Bronchial epithelial cell (primary cell): ENCODE measurements at regions not wholly inside any gene's neighbourhood (a gene's known extent, or its start where the extent isn't known, plus 50 kb on each side); places are given as distances from the start of the nearest gene placed in this dataset.
"Not testable (repeated sequence)": the region's sequence is repeated elsewhere in the genome, so short reads cannot be mapped to it uniquely, and the experiment has no call there.

Experiments used
- DNase-seq: peaks from one replicate; pipeline ENCODE4 v3.0.0-alpha.2; 2010; ENCODE audit warnings: low read depth
- FAIRE-seq: peaks from 2 replicates; lab custom pipeline; 2011; peaks lifted over from hg19 to GRCh38; lab: Jason Lieb, UNC
- H3K27me3 ChIP-seq: 2 replicates; pipeline ENCODE4 v1.5.1; 2011; ENCODE audit warnings: low read length; ENCODE audit not compliant: control insufficient read depth, insufficient read depth
- H3K36me3 ChIP-seq: 2 replicates; pipeline ENCODE4 v1.5.1; 2011; ENCODE audit warnings: low read length; ENCODE audit not compliant: control insufficient read depth, insufficient read depth
- H3K4me3 ChIP-seq: 2 replicates; pipeline ENCODE4 v1.5.1; 2011; ENCODE audit warnings: mild to moderate bottlenecking, low read depth, low read length, control low read depth
- TF ChIP-seq, protein P1 (sequence below): IDR thresholded peaks from 2 replicates; pipeline ENCODE4 v1.5.1; 2011; ENCODE audit warnings: mild to moderate bottlenecking, moderate library complexity, low read length, control low read depth, inconsistent platforms; ENCODE audit not compliant: insufficient read depth, severe bottlenecking

- FAIRE-seq = no peak
- no peaks in the 10 kb centered on the region for H3K27me3 ChIP-seq
- H3K4me3 ChIP-seq = no peak overlapping the region
- TF ChIP-seq, protein P1, sequence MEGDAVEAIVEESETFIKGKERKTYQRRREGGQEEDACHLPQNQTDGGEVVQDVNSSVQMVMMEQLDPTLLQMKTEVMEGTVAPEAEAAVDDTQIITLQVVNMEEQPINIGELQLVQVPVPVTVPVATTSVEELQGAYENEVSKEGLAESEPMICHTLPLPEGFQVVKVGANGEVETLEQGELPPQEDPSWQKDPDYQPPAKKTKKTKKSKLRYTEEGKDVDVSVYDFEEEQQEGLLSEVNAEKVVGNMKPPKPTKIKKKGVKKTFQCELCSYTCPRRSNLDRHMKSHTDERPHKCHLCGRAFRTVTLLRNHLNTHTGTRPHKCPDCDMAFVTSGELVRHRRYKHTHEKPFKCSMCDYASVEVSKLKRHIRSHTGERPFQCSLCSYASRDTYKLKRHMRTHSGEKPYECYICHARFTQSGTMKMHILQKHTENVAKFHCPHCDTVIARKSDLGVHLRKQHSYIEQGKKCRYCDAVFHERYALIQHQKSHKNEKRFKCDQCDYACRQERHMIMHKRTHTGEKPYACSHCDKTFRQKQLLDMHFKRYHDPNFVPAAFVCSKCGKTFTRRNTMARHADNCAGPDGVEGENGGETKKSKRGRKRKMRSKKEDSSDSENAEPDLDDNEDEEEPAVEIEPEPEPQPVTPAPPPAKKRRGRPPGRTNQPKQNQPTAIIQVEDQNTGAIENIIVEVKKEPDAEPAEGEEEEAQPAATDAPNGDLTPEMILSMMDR = no peak
- no peak for DNase-seq
- H3K36me3 ChIP-seq = no peaks in the 10 kb centered on the region
Measured at GRCh38 chr1:164141797-164142196, 417.2 kb upstream of the PBX1 start.

GRCh38 chr1:164154622-164155021 lies 404.4 kb upstream of the PBX1 start:
- DNase-seq (no peak), FAIRE-seq (no peak)
- TF ChIP-seq, protein P1 = no peak
- Histone ChIP-seq H3K36me3 (no peaks in the 10 kb centered on the region), H3K27me3 (no peaks in the 10 kb centered on the region), H3K4me3 (no peak overlapping the region)

GRCh38 chr1:164155347-164155746 lies 403.6 kb upstream of the PBX1 start:
- TF ChIP-seq, protein P1 = no peak
- no peak overlapping the region for H3K4me3 ChIP-seq
- no peaks in the 10 kb centered on the region for H3K36me3 ChIP-seq
- DNase-seq (peak; percentile 4), FAIRE-seq (no peak)
- H3K27me3 ChIP-seq = no peaks in the 10 kb centered on the region

DNA sequence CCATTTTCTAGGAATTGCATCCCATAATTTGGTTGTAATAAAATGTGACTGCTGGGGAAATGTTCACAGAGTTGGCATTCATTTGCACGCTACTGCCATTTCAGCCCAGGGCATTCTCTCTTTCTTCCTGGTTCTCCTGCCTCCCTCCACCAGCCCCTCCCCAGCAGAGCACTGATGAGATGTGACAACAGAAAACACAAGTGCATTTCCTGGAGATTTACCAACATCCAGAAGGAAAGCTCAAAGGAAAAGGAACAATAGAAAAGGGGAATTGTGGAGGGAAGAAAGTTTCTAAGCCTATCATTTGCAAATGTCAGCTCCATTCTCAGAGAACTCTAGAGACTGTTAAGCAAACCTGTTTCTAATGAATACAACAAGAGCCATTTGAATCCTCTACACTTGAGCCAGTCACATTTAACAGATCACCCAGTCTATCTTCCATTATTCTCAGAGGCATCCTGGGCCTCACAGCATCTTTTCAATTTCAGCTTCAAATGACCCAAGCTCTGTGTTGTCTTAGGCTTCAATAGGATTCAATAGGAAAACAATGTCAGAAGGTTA lies 395.6 kb upstream of the PBX1 start:
- FAIRE-seq (no peak), DNase-seq (no peak)
- TF ChIP-seq, protein P1 = no peak
- Histone ChIP-seq H3K27me3 (no peaks in the 10 kb centered on the region), H3K4me3 (no peak overlapping the region), H3K36me3 (no peaks in the 10 kb centered on the region)

GRCh38 chr1:164165466-164165865 lies 393.5 kb upstream of the PBX1 start:
- no peak for DNase-seq
- H3K27me3 ChIP-seq = no peaks in the 10 kb centered on the region
- no peak for FAIRE-seq
- H3K36me3 ChIP-seq = no peaks in the 10 kb centered on the region
- TF ChIP-seq, protein P1 = no peak
- H3K4me3 ChIP-seq = no peak overlapping the region

DNA sequence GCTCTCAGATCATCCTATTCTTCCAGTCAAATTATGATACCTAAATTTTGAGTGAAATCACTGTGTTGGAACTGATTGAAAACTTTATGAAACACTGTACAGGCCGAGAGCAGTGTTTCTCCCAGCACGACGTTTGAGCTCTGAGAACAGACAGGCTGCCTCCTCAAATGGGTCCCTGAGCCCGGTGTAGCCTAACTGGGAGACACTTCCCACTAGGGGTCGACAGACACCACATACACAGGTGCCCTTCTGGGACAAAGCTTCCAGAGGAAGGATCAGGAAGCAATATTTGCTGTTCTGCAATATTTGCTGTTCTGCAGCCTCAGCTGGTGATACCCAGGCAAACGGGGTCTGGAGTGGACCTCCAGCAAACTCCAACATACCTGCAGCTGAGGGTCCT lies 392.5 kb upstream of the PBX1 start:
- TF ChIP-seq, protein P1 = peak; percentile 47
- not testable (repeated sequence) for FAIRE-seq, H3K27me3 ChIP-seq, H3K36me3 ChIP-seq, H3K4me3 ChIP-seq
- peak; percentile 21 for DNase-seq
